ENCODE measurements at regions not wholly inside any gene's neighbourhood (a gene's known extent, or its start where the extent isn't known, plus 50 kb on each side); places are given as distances from the start of the nearest gene placed in this dataset.

- H3K27ac Mint-ChIP-seq: no peak overlapping the region
These were observed 219.6 kb upstream of the GPR26 start for GRCh38 chr10:123446449-123447156.

More at GRCh38 chr10:123446449-123447156, 219.6 kb upstream of the GPR26 start:
- no peak overlapping the region for H4K8ac ChIP-seq (replicated peaks; ENCODE audit: insufficient read length, low read depth, low read length)
- no peak overlapping the region for H2BK20ac ChIP-seq (ENCODE audit: low read depth, low read length, poor library complexity, severe bottlenecking)
- H3K9me3 ChIP-seq (ENCODE audit: control insufficient read depth, low read depth, low read length): no peaks in the 10 kb centered on the region
- no peaks in the 10 kb centered on the region; a peak in 1 of 7 replicates for H3K36me3 Mint-ChIP-seq (ENCODE audit: insufficient read depth in 1 of 3, low read depth in 3 of 3)
- H3K23ac ChIP-seq (ENCODE audit: insufficient read length, low read depth, low read length): no peak overlapping the region
- no peak overlapping the region for H3K56ac ChIP-seq (ENCODE audit: insufficient read length, low read depth, low read length)
- no peak overlapping the region for H4K91ac ChIP-seq (ENCODE audit: insufficient read length, low read depth, low read length)
- H4K5ac ChIP-seq (ENCODE audit: insufficient read length, low read depth, low read length): no peak overlapping the region
- H3K79me1 ChIP-seq (ENCODE audit: insufficient read depth, low read depth, low read length, poor library complexity, severe bottlenecking): no peaks in the 10 kb centered on the region
- no peak overlapping the region for H3K27ac ChIP-seq (ENCODE audit: insufficient read length, low read depth, low read length)
- H2BK5ac ChIP-seq (ENCODE audit: insufficient read length, low read length): no peak overlapping the region
- H3K14ac ChIP-seq (ENCODE audit: insufficient read depth, low read length): no peak overlapping the region
- H3K18ac ChIP-seq (ENCODE audit: insufficient read length, low read depth, low read length): peak overlapping the region; percentile 24
- WGBS (ENCODE audit: extremely low coverage, insufficient read length, low lambda C conversion rate): no CpG with 5 or more reads among the region's 10 CpGs
- no peak overlapping the region for H2AFZ ChIP-seq (ENCODE audit: low read length)
- no peak overlapping the region for H2BK15ac ChIP-seq (ENCODE audit: low read depth, low read length)
- H3K9ac ChIP-seq (ENCODE audit: extremely low read depth, insufficient read length, low read length): no peak overlapping the region
- no peaks in the 10 kb centered on the region for H3K79me2 ChIP-seq (ENCODE audit: insufficient read depth, low read length)
- no peak overlapping the region for H3K4ac ChIP-seq (ENCODE audit: low read depth, low read length)
- no peak for TF ChIP-seq CTCF (conservative IDR thresholded peaks at IDR 0.05)
- no peaks in the 10 kb centered on the region for H4K20me1 ChIP-seq (ENCODE audit: control insufficient read depth, insufficient read depth, insufficient read length)
- H2AK5ac ChIP-seq (ENCODE audit: insufficient read length, low read length): no peak overlapping the region
- H3K27me3 ChIP-seq (ENCODE audit: insufficient read depth, low read length): no peaks in the 10 kb centered on the region
- H2BK120ac ChIP-seq (ENCODE audit: low read depth, low read length, poor library complexity, severe bottlenecking): no peak overlapping the region
- H2BK12ac ChIP-seq (ENCODE audit: insufficient read length, low read depth, low read length): no peak overlapping the region
- H3K4me1 Mint-ChIP-seq: peaks cover 2 to 6% of the 10 kb centered on the region in 2 experiments; a peak in 3 of 4 replicates
- no peak overlapping the region for H3K4me2 ChIP-seq (ENCODE audit: insufficient read depth, insufficient read length, low read length)
- no peak overlapping the region for H3T11ph ChIP-seq (ENCODE audit: low read length)
- DNase-seq: no peak
- no peaks in the 10 kb centered on the region for H3K9me3 Mint-ChIP-seq
- no peak overlapping the region for H3K4me3 Mint-ChIP-seq
- H3K23me2 ChIP-seq (ENCODE audit: insufficient read length, low read depth, low read length, poor library complexity, severe bottlenecking): no peaks in the 10 kb centered on the region
- H3K4me1 ChIP-seq (ENCODE audit: insufficient read depth, low read length): no peaks in the 10 kb centered on the region
- H3K27me3 Mint-ChIP-seq (ENCODE audit: low read depth): no peaks in the 10 kb centered on the region; the same call in 1 of the 2 replicates

Data from H9 (cell line).